B cell (primary cell): ENCODE measurements at regions not wholly inside any gene's neighbourhood (a gene's known extent, or its start where the extent isn't known, plus 50 kb on each side); places are given as distances from the start of the nearest gene placed in this dataset.

Source experiments
- ATAC-seq: fragments of 200-7000 bp; cut with Tn5 transposase; one replicate; pipeline ENCODE4 v1.10.0; 2021; ENCODE audit warnings: low read depth, mild to moderate bottlenecking, moderate number of reproducible peaks, moderate library complexity
- CTCF ChIA-PET: fragments of 350-600 bp; sonication (Branson Sonifier 250); formaldehyde crosslinking; loops from one replicate; lab custom pipeline; 2021; ENCODE audit warnings: antibody characterized with exemption, inconsistent platforms; lab: Charles Lee
- POLR2A ChIA-PET: fragments of 350-600 bp; sonication (Branson Sonifier 250); formaldehyde crosslinking; loops from one replicate; lab custom pipeline; 2021; ENCODE audit warnings: antibody characterized with exemption; lab: Charles Lee
- DNase-seq: peaks from one replicate; pipeline ENCODE4 v3.0.0; 2013
- H2AFZ ChIP-seq: 2 replicates; pipeline ENCODE4 v1.6.1; 2012; ENCODE audit warnings: mild to moderate bottlenecking, low read depth, low read length; ENCODE audit not compliant: insufficient read depth, poor library complexity, severe bottlenecking
- H3K27ac ChIP-seq, 2 donors: 1 replicate in 1 of 2; 2 replicates in 1 of 2; pipeline ENCODE4 v1.5.1; 2012 to 2013; ENCODE audit warnings: low read length in 2 of 2, mild to moderate bottlenecking in 2 of 2, moderate library complexity in 1 of 2
- H3K27me3 ChIP-seq, 4 experiments: fragments of 200-600 bp in 1 of 4; sonication (generic) in 1 of 4; replicated peaks in 1 of 4; 1 replicate in 2 of 4; 2 replicates in 2 of 4; pipeline versions ENCODE4 v1.6.1 to v1.7.0; 2013 to 2016; ENCODE audit warnings: low read length in 3 of 4, mild to moderate bottlenecking in 2 of 4, mixed read lengths in 1 of 4, moderate library complexity in 1 of 4; ENCODE audit not compliant: insufficient read depth in 4 of 4, control insufficient read depth in 3 of 4; ENCODE audit errors: control extremely low read depth in 1 of 4
- H3K36me3 ChIP-seq, 2 experiments: replicated peaks in 1 of 2; 1 replicate in 1 of 2; 2 replicates in 1 of 2; pipeline versions ENCODE4 v1.6.1 to v1.7.1; 2013; ENCODE audit warnings: low read length in 1 of 2; ENCODE audit not compliant: insufficient read depth in 2 of 2, control insufficient read depth in 1 of 2; ENCODE audit errors: control extremely low read depth in 1 of 2, extremely low read depth in 1 of 2
- H3K4me1 ChIP-seq, 2 donors: fragments of 200-600 bp in 1 of 2; sonication (generic) in 1 of 2; 1 replicate in 1 of 2; 2 replicates in 1 of 2; pipeline versions ENCODE4 v1.5.1 to v1.6.1; 2013 to 2017; ENCODE audit warnings: low read length in 2 of 2; ENCODE audit not compliant: control insufficient read depth in 2 of 2, insufficient read depth in 2 of 2
- H3K4me2 ChIP-seq: replicated peaks from 2 replicates; pipeline ENCODE3; 2012; ENCODE audit warnings: mild to moderate bottlenecking, low read depth, low read length; ENCODE audit not compliant: poor library complexity, severe bottlenecking
- H3K4me3 ChIP-seq, 5 experiments: fragments of 200-600 bp in 1 of 5; sonication (generic) in 1 of 5; 1 replicate in 3 of 5; 2 replicates in 2 of 5; pipeline versions ENCODE4 v1.5.1 to v1.7.0; 2011 to 2016; ENCODE audit warnings: low read length in 4 of 5, mild to moderate bottlenecking in 4 of 5, low read depth in 2 of 5, control low read depth in 1 of 5, moderate library complexity in 1 of 5; ENCODE audit not compliant: insufficient read depth in 1 of 5; ENCODE audit errors: control extremely low read depth in 1 of 5, extremely low read depth in 1 of 5
- H3K79me2 ChIP-seq: fragments of 200-600 bp; sonication (generic); one replicate; pipeline ENCODE4 v1.6.0; 2016; ENCODE audit warnings: low read length; ENCODE audit not compliant: control insufficient read depth, insufficient read depth
- H3K9ac ChIP-seq: fragments of 200-600 bp; sonication (generic); 2 replicates; pipeline ENCODE4 v1.6.1; 2017; ENCODE audit warnings: mild to moderate bottlenecking, low read length, moderate library complexity
- H3K9me3 ChIP-seq, 3 donors: one replicate each; pipeline versions ENCODE4 v1.6.1 to v1.7.1; 2013; ENCODE audit warnings: low read length in 2 of 3; ENCODE audit not compliant: control insufficient read depth in 2 of 3, insufficient read depth in 1 of 3; ENCODE audit errors: control extremely low read depth in 1 of 3
- H4K20me1 ChIP-seq: 2 replicates; pipeline ENCODE4 v1.6.0; 2012; ENCODE audit warnings: mild to moderate bottlenecking, low read length; ENCODE audit not compliant: insufficient read depth, control insufficient read depth, poor library complexity, severe bottlenecking
- H3K27ac Mint-ChIP-seq: one replicate; pipeline ENCODE4 v1.8.0; 2021; ENCODE audit warnings: mixed read lengths
- H3K27me3 Mint-ChIP-seq: one replicate; pipeline ENCODE4 v1.8.0; 2021; ENCODE audit warnings: mixed read lengths
- H3K4me1 Mint-ChIP-seq: one replicate; pipeline ENCODE4 v1.8.0; 2021; ENCODE audit warnings: mixed read lengths
- H3K4me3 Mint-ChIP-seq: one replicate; pipeline ENCODE4 v1.8.0; 2021; ENCODE audit warnings: mixed read lengths
- H3K9me3 Mint-ChIP-seq: one replicate; pipeline ENCODE4 v1.8.0; 2022; ENCODE audit warnings: mixed read lengths; ENCODE audit not compliant: insufficient read depth
- EZH2 ChIP-seq: IDR thresholded peaks from 2 replicates; pipeline ENCODE4 v1.6.1; 2012; ENCODE audit warnings: borderline replicate concordance, low read depth, mild to moderate bottlenecking, moderate library complexity, low read length; ENCODE audit not compliant: insufficient read depth, poor library complexity, severe bottlenecking
- WGBS: methylation state at CpG from one replicate; pipeline ENCODE4 v1.1.5; 2013; ENCODE audit warnings: missing lambda C conversion rate; ENCODE audit not compliant: insufficient coverage; 5-methylcytosine and 5-hydroxymethylcytosine counted together
- intact Hi-C: fragments of 100-400 bp; cut with micrococcal nuclease; formaldehyde crosslinking; loops from one replicate; pipeline ENCODE4 v1.10.0; 2022
- TF ChIP-seq, protein P1 (sequence below): fragments of 200-600 bp; IDR thresholded peaks from one replicate; pipeline ENCODE4 v1.8.0; 2022; ENCODE audit warnings: antibody characterized with exemption, mild to moderate bottlenecking

DNA sequence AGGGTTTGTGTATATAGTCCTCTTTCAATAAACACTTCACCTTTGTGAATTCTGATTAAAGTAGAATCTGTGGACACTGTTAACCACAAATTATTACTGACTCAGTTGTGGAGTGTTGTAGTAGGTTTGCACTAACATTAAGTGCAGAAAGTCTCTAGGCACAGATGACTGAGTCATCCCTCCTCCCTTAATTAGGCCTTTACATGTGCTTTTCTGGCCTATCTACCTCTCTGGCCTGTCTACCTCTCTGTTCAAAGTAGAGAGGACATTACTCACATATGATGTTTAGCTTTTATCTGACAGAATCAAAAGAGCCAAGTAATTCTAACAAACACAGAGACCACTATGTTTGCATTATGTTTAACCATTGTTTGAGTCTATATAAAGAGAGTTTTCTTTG, 783.0 kb downstream of the TENT5A start:
- H3K27ac Mint-ChIP-seq = no peak overlapping the region
- no peaks in the 10 kb centered on the region for H3K9me3 Mint-ChIP-seq
- no peaks in the 10 kb centered on the region for H3K4me1 Mint-ChIP-seq
- no peak overlapping the region for H3K4me3 Mint-ChIP-seq
- no peaks in the 10 kb centered on the region for H3K9me3 ChIP-seq
- H3K36me3 ChIP-seq = no peaks in the 10 kb centered on the region
- ATAC-seq (no peak), DNase-seq (no peak)
- no peak overlapping the region for H3K4me2 ChIP-seq
- H3K27ac ChIP-seq = no peak overlapping the region
- H4K20me1 ChIP-seq = no peaks in the 10 kb centered on the region
- H3K4me3 ChIP-seq = no peak overlapping the region
- no peaks in the 10 kb centered on the region for H3K27me3 ChIP-seq
- intact Hi-C loops = no loop called here
- POLR2A ChIA-PET = no interaction called here
- no peaks in the 10 kb centered on the region for H3K4me1 ChIP-seq
- H2AFZ ChIP-seq = no peak overlapping the region
- no peaks in the 10 kb centered on the region for H3K27me3 Mint-ChIP-seq
- TF ChIP-seq, protein P1, sequence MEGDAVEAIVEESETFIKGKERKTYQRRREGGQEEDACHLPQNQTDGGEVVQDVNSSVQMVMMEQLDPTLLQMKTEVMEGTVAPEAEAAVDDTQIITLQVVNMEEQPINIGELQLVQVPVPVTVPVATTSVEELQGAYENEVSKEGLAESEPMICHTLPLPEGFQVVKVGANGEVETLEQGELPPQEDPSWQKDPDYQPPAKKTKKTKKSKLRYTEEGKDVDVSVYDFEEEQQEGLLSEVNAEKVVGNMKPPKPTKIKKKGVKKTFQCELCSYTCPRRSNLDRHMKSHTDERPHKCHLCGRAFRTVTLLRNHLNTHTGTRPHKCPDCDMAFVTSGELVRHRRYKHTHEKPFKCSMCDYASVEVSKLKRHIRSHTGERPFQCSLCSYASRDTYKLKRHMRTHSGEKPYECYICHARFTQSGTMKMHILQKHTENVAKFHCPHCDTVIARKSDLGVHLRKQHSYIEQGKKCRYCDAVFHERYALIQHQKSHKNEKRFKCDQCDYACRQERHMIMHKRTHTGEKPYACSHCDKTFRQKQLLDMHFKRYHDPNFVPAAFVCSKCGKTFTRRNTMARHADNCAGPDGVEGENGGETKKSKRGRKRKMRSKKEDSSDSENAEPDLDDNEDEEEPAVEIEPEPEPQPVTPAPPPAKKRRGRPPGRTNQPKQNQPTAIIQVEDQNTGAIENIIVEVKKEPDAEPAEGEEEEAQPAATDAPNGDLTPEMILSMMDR = no peak
- TF ChIP-seq EZH2 = no peak
- CTCF ChIA-PET = no interaction called here
- H3K9ac ChIP-seq = no peak overlapping the region
- H3K79me2 ChIP-seq = no peaks in the 10 kb centered on the region

DNA sequence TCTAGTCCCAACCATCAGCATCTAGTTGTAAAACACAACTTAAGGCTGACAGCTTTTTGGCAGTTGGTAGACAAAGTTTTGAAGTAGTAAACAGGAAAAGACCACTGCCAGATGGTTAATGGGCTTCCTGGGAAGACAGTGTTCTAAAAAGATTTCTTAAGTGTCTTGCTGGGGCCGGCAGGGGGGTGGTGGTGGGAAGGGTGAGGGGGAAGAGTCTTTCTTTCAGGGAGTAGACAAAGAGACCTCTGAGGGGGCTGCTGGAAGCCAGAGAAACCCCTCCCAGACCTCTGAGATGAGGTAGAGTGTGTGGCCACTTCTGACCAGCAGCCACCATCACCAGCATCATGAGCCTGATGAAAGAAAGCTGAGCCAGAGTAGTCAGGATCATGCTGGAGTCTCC, 784.9 kb downstream of the TENT5A start:
- intact Hi-C loops = no loop called here
- ChIA-PET CTCF (no interaction called here), POLR2A (no interaction called here)
- Histone ChIP-seq H3K36me3 (no peaks in the 10 kb centered on the region), H3K27ac (no peak overlapping the region), H3K79me2 (no peaks in the 10 kb centered on the region), H3K4me3 (no peak overlapping the region), H3K9ac (no peak overlapping the region), H3K4me1 (no peaks in the 10 kb centered on the region), H4K20me1 (no peaks in the 10 kb centered on the region), H3K4me2 (no peak overlapping the region), H3K27me3 (no peaks in the 10 kb centered on the region), H2AFZ (no peak overlapping the region), H3K9me3 (no peaks in the 10 kb centered on the region)
- H3K27ac Mint-ChIP-seq = no peak overlapping the region
- H3K4me1 Mint-ChIP-seq = no peaks in the 10 kb centered on the region
- no peaks in the 10 kb centered on the region for H3K27me3 Mint-ChIP-seq
- no peak overlapping the region for H3K4me3 Mint-ChIP-seq
- TF ChIP-seq, protein P1 = no peak
- no peak for TF ChIP-seq EZH2
- DNase-seq (no peak), ATAC-seq (no peak)
- 0% methylated on average over 1 of the region's 1 CpG for WGBS
- no peaks in the 10 kb centered on the region for H3K9me3 Mint-ChIP-seq
